ENCODE measurements at regions not wholly inside any gene's neighbourhood (a gene's known extent, or its start where the extent isn't known, plus 50 kb on each side); places are given as distances from the start of the nearest gene placed in this dataset.

DNA sequence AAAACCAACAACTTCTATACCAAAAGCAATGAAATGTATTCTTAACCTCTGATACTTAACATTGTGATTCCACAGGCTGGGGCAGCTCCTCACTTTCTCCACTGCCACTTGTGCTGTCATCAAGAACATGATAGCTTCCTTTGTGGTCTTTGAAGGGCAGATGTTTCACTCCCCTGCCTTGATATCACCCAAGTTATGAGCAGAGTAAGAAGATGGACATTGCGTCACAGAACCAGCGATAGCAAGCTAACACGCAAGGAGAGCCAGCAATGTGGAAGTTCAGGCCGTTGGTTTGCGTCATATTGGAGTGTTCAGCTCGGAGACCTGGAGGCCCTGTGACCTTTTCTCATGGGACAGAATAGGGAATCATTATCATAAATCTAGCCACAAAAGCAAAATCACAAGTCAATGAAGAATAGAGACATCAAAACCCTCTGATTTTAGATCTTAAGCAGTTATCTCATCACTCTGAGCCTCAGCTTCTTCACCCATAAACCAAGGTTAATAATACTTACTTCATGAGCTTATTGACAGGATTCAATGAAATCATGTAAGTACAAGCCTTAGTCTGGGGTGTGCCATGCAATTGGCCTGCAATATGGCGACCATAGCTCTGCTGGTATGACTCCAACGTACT is 183.8 kb upstream of the THBS1 start:
- FAIRE-seq: no peak
- CTCF ChIA-PET: interaction anchor here (1.0 to 2.4 kb wide), 3 partner anchors 12 to 183 kb away, joined by 3 to 8 read pairs (median 3); no protein-coding TSS in a partner anchor

DNA sequence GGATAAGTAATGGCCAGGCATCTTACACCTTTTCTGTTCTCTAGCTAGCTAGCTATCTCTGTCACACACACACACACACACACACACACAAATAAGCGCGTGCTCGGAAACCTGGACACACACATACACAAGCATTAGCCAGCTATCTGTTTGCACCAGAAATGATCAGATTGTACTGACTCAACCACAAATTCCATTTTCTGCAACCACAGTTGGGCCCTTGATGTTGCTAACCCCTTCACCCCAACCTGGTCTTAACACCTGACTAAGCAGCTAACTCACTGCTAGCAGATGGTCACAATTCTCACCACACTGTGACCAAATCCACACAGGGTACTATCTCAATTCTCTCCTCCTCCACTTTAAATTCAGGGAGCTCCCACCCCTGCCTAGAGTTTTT is 183.0 kb upstream of the THBS1 start:
- Histone ChIP-seq H2AFZ (ENCODE audit: low read depth, low read length) (no peak overlapping the region), H3K36me3 (ENCODE audit: control insufficient read depth in 2 of 2, extremely low read depth in 1 of 2, insufficient read depth in 2 of 2, low read length in 2 of 2) (no peaks in the 10 kb centered on the region), H3K27me3 (ENCODE audit: control insufficient read depth in 2 of 2, insufficient read depth in 2 of 2, low read length in 2 of 2) (no peaks in the 10 kb centered on the region), H3K27ac (ENCODE audit: insufficient read depth, low read depth, low read length) (no peak overlapping the region), H3K4me1 (ENCODE audit: control insufficient read depth, extremely low read depth, insufficient read depth, low read length) (peaks cover 17% of the 10 kb centered on the region), H3K4me3 (replicated peaks in 1 of 3; ENCODE audit: insufficient read depth in 1 of 3, low read depth in 1 of 3, low read length in 3 of 3) (no peak overlapping the region), H3K79me2 (ENCODE audit: control insufficient read depth, insufficient read depth, low read length) (no peaks in the 10 kb centered on the region), H3K9me1 (replicated peaks; ENCODE audit: control insufficient read depth, extremely low read depth, insufficient read depth, low read length) (no peaks in the 10 kb centered on the region), H3K9me3 (replicated peaks; ENCODE audit: control insufficient read depth, insufficient read depth, low read length) (no peaks in the 10 kb centered on the region), H3K9ac (replicated peaks; ENCODE audit: extremely low read depth, insufficient read depth, low read length) (no peak overlapping the region), H4K20me1 (replicated peaks; ENCODE audit: control insufficient read depth, extremely low read depth, insufficient read depth, low read length) (no peaks in the 10 kb centered on the region), H3K4me2 (ENCODE audit: insufficient read depth, low read length) (no peak overlapping the region)
- no TSS peak for BruUV-seq (replicated peaks)
- TF ChIP-seq POLR2AphosphoS5 (IDR thresholded peaks at IDR 0.05; ENCODE audit: insufficient read depth, low read depth, low read length) (no peak), GATA2 (IDR thresholded peaks at IDR 0.05; ENCODE audit: insufficient read depth, insufficient read length, low read depth, low read length) (no peak)
- FAIRE-seq: no peak
- intact Hi-C loops (cut with micrococcal nuclease) (no loop called here), dilution Hi-C loops (cut with MboI; ENCODE audit: extremely low pct_ligation_motif_present, low sequenced_read_pairs) (no loop called here)
- ChIA-PET CTCF (interaction anchor here (1.3 to 2.4 kb wide), 2 partner anchors 13 to 182 kb away, joined by 3 to 8 read pairs; no protein-coding TSS in a partner anchor), POLR2A (no interaction called here)
- DNase-seq (ENCODE audit: low read depth, low spot score): no peak

More for the DNA sequence above, 183.8 kb upstream of the THBS1 start:
- dilution Hi-C loops (cut with MboI; ENCODE audit: extremely low pct_ligation_motif_present, low sequenced_read_pairs) (no loop called here), intact Hi-C loops (cut with micrococcal nuclease) (no loop called here)
- TF ChIP-seq, protein P1, sequence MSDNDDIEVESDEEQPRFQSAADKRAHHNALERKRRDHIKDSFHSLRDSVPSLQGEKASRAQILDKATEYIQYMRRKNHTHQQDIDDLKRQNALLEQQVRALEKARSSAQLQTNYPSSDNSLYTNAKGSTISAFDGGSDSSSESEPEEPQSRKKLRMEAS (IDR thresholded peaks at IDR 0.05; ENCODE audit: insufficient read depth, insufficient read length): no peak
- TF ChIP-seq FOS (IDR thresholded peaks at IDR 0.05; ENCODE audit: borderline replicate concordance, insufficient read depth, low read length): no peak
- no peaks in the 10 kb centered on the region for H3K9me1 ChIP-seq (replicated peaks; ENCODE audit: control insufficient read depth, extremely low read depth, insufficient read depth, low read length)
- H3K4me1 ChIP-seq (ENCODE audit: control insufficient read depth, extremely low read depth, insufficient read depth, low read length): peaks cover 18% of the 10 kb centered on the region
- no peak overlapping the region for H3K4me2 ChIP-seq (ENCODE audit: insufficient read depth, low read length)
- H2AFZ ChIP-seq (ENCODE audit: low read depth, low read length): no peak overlapping the region
- H3K79me2 ChIP-seq (ENCODE audit: control insufficient read depth, insufficient read depth, low read length): no peaks in the 10 kb centered on the region
- no peaks in the 10 kb centered on the region for H3K27me3 ChIP-seq (ENCODE audit: control insufficient read depth in 2 of 2, insufficient read depth in 2 of 2, low read length in 2 of 2)
- no peaks in the 10 kb centered on the region for H3K36me3 ChIP-seq (ENCODE audit: control insufficient read depth in 2 of 2, extremely low read depth in 1 of 2, insufficient read depth in 2 of 2, low read length in 2 of 2)
- H3K9ac ChIP-seq (replicated peaks; ENCODE audit: extremely low read depth, insufficient read depth, low read length): no peak overlapping the region
- H4K20me1 ChIP-seq (replicated peaks; ENCODE audit: control insufficient read depth, extremely low read depth, insufficient read depth, low read length): no peaks in the 10 kb centered on the region
- H3K9me3 ChIP-seq (replicated peaks; ENCODE audit: control insufficient read depth, insufficient read depth, low read length): no peaks in the 10 kb centered on the region
- no peak overlapping the region for H3K4me3 ChIP-seq (replicated peaks in 1 of 3; ENCODE audit: insufficient read depth in 1 of 3, low read depth in 1 of 3, low read length in 3 of 3)
- DNase-seq (ENCODE audit: low read depth, low spot score): no peak
- H3K27ac ChIP-seq (ENCODE audit: insufficient read depth, low read depth, low read length): no peak overlapping the region
- BruUV-seq (replicated peaks): no TSS peak
- POLR2A ChIA-PET: no interaction called here

Data from endothelial cell of umbilical vein (primary cell).